NCI-H2029 treated with DMSO at 0.1 percent for 48 hours (cell line): ENCODE measurements at regions not wholly inside any gene's neighbourhood (a gene's known extent, or its start where the extent isn't known, plus 50 kb on each side); places are given as distances from the start of the nearest gene placed in this dataset.

ENCODE experiments used
- DNase-seq: peaks from one replicate; lab custom pipeline; 2025; lab: John Stamatoyannopoulos, UW

GRCh38 chr12:45669792-45670191 lies 59.7 kb upstream of the ARID2 start:
- DNase-seq = no peak

- DNase-seq = no peak
Observed at GRCh38 chr12:45670346-45671065, 59.0 kb upstream of the ARID2 start.

- DNase-seq = no peak
Observed at GRCh38 chr12:45671254-45671653, 58.3 kb upstream of the ARID2 start.

- DNase-seq = peak; percentile 70
Observed at GRCh38 chr12:45674181-45674977, 55.1 kb upstream of the ARID2 start.

- DNase-seq = no peak
Observed at GRCh38 chr12:45675534-45675933, 54.0 kb upstream of the ARID2 start.
